NT2/D1 (cell line): ENCODE measurements at regions not wholly inside any gene's neighbourhood (a gene's known extent, or its start where the extent isn't known, plus 50 kb on each side); places are given as distances from the start of the nearest gene placed in this dataset.
"Not testable (repeated sequence)": the region's sequence is repeated elsewhere in the genome, so short reads cannot be mapped to it uniquely, and the experiment has no call there.

ENCODE experiments used
- DNase-seq: peaks from one replicate; pipeline ENCODE4 v3.0.0-alpha.2; 2011; ENCODE audit warnings: low read depth, low spot score
- H3K27me3 ChIP-seq: 2 replicates; pipeline ENCODE4 v1.6.0; 2011; ENCODE audit warnings: mild to moderate bottlenecking; ENCODE audit not compliant: insufficient read length, insufficient read depth
- H3K36me3 ChIP-seq: 2 replicates; pipeline ENCODE4 v1.6.1; 2011; ENCODE audit warnings: mild to moderate bottlenecking, low read length, mixed read lengths; ENCODE audit not compliant: insufficient read depth, insufficient read length
- H3K4me1 ChIP-seq: 2 replicates; pipeline ENCODE4 v1.5.1; 2011; ENCODE audit not compliant: insufficient read depth, insufficient read length
- H3K4me3 ChIP-seq: 2 replicates; pipeline ENCODE4 v1.5.1; 2011; ENCODE audit warnings: low read depth; ENCODE audit not compliant: insufficient read length
- H3K9ac ChIP-seq: 2 replicates; pipeline ENCODE4 v1.6.0; 2011; ENCODE audit warnings: low read depth; ENCODE audit not compliant: insufficient read length
- H3K9me3 ChIP-seq: 2 replicates; pipeline ENCODE4 v1.5.1; 2011; ENCODE audit warnings: mild to moderate bottlenecking, low read length; ENCODE audit not compliant: insufficient read depth
- SUZ12 ChIP-seq: IDR thresholded peaks from 2 replicates; pipeline ENCODE4 v1.6.1; 2011; ENCODE audit not compliant: insufficient read length, insufficient read depth; ENCODE audit errors: extremely low read depth
- YY1 ChIP-seq: IDR thresholded peaks from 2 replicates; pipeline ENCODE4 v1.6.1; 2011; ENCODE audit not compliant: insufficient read length, insufficient read depth
- ZNF274 ChIP-seq: IDR thresholded peaks from 2 replicates; pipeline ENCODE4 v1.6.1; 2011; ENCODE audit warnings: mild to moderate bottlenecking, low read depth, low read length

- TF ChIP-seq SUZ12 (no peak), ZNF274 (no peak), YY1 (no peak)
- DNase-seq, result no peak
Measured at GRCh38 chr4:169852481-169852880, 94.7 kb upstream of the HPF1 start.

GRCh38 chr4:169851750-169852149 lies 94.0 kb upstream of the HPF1 start:
- no peaks in the 10 kb centered on the region for H3K4me1 ChIP-seq
- no peak overlapping the region for H3K9ac ChIP-seq
- TF ChIP-seq YY1, result no peak
- no peak for TF ChIP-seq ZNF274
- no peak for TF ChIP-seq SUZ12
- H3K9me3 ChIP-seq, result no peaks in the 10 kb centered on the region
- H3K4me3 ChIP-seq, result no peak overlapping the region
- H3K27me3 ChIP-seq, result no peaks in the 10 kb centered on the region
- no peak for DNase-seq
- H3K36me3 ChIP-seq, result no peaks in the 10 kb centered on the region

More at GRCh38 chr4:169852481-169852880, 94.7 kb upstream of the HPF1 start:
- Histone ChIP-seq H3K27me3 (no peaks in the 10 kb centered on the region), H3K9ac (no peak overlapping the region), H3K4me1 (no peaks in the 10 kb centered on the region), H3K36me3 (no peaks in the 10 kb centered on the region), H3K4me3 (no peak overlapping the region), H3K9me3 (no peaks in the 10 kb centered on the region)

GRCh38 chr4:169849456-169849855 lies 91.7 kb upstream of the HPF1 start:
- H3K27me3 ChIP-seq, result no peaks in the 10 kb centered on the region
- no peak overlapping the region for H3K4me3 ChIP-seq
- no peak overlapping the region for H3K9ac ChIP-seq
- TF ChIP-seq YY1, result no peak
- TF ChIP-seq SUZ12, result no peak
- no peak for TF ChIP-seq ZNF274
- H3K9me3 ChIP-seq, result no peaks in the 10 kb centered on the region
- H3K36me3 ChIP-seq, result no peaks in the 10 kb centered on the region
- H3K4me1 ChIP-seq, result no peaks in the 10 kb centered on the region
- DNase-seq, result no peak

- Histone ChIP-seq H3K27me3 (no peaks in the 10 kb centered on the region), H3K9ac (no peak overlapping the region), H3K4me3 (no peak overlapping the region), H3K9me3 (no peaks in the 10 kb centered on the region), H3K36me3 (no peaks in the 10 kb centered on the region), H3K4me1 (no peaks in the 10 kb centered on the region)
- DNase-seq, result no peak
- TF ChIP-seq YY1, result no peak
Measured at GRCh38 chr4:169848018-169848417, 90.3 kb upstream of the HPF1 start.

- Histone ChIP-seq H3K4me3 (no peak overlapping the region), H3K9ac (no peak overlapping the region), H3K36me3 (no peaks in the 10 kb centered on the region), H3K4me1 (no peaks in the 10 kb centered on the region), H3K27me3 (no peaks in the 10 kb centered on the region), H3K9me3 (no peaks in the 10 kb centered on the region)
- DNase-seq, result no peak
- TF ChIP-seq ZNF274, result no peak
- no peak for TF ChIP-seq YY1
- TF ChIP-seq SUZ12, result no peak
Measured at GRCh38 chr4:169847171-169847570, 89.4 kb upstream of the HPF1 start.

GRCh38 chr4:169846396-169846795 lies 88.7 kb upstream of the HPF1 start:
- no peak for TF ChIP-seq YY1
- TF ChIP-seq SUZ12, result no peak
- TF ChIP-seq ZNF274, result no peak
- Histone ChIP-seq H3K36me3 (no peaks in the 10 kb centered on the region), H3K4me3 (no peak overlapping the region), H3K9ac (no peak overlapping the region), H3K9me3 (no peaks in the 10 kb centered on the region), H3K4me1 (no peaks in the 10 kb centered on the region), H3K27me3 (no peaks in the 10 kb centered on the region)
- DNase-seq, result no peak

- no peak for DNase-seq
- TF ChIP-seq YY1 (no peak), SUZ12 (no peak), ZNF274 (no peak)
- Histone ChIP-seq H3K9ac (no peak overlapping the region), H3K4me1 (no peaks in the 10 kb centered on the region), H3K4me3 (no peak overlapping the region), H3K27me3 (no peaks in the 10 kb centered on the region), H3K9me3 (0 out of 2 replicates have a peak, but pooled peaks cover 5% of the 10 kb centered on the region), H3K36me3 (no peaks in the 10 kb centered on the region)
Measured at GRCh38 chr4:169841776-169842175, 84.0 kb upstream of the HPF1 start.

- Histone ChIP-seq H3K9ac (no peak overlapping the region), H3K9me3 (0 out of 2 replicates have a peak, but pooled peaks cover 5% of the 10 kb centered on the region), H3K4me3 (no peak overlapping the region), H3K4me1 (no peaks in the 10 kb centered on the region), H3K27me3 (no peaks in the 10 kb centered on the region), H3K36me3 (no peaks in the 10 kb centered on the region)
- TF ChIP-seq YY1 (no peak), SUZ12 (no peak), ZNF274 (no peak)
- no peak for DNase-seq
Measured at GRCh38 chr4:169840554-169840953, 82.8 kb upstream of the HPF1 start.

GRCh38 chr4:169828329-169828728 lies 70.6 kb upstream of the HPF1 start:
- H3K4me1 ChIP-seq, DNase-seq, H3K27me3 ChIP-seq: not testable (repeated sequence)

More at GRCh38 chr4:169828329-169828728, 70.6 kb upstream of the HPF1 start:
- not testable (repeated sequence) for H3K9ac ChIP-seq, H3K36me3 ChIP-seq, H3K4me3 ChIP-seq, H3K9me3 ChIP-seq
